ENCODE measurements at regions not wholly inside any gene's neighbourhood (a gene's known extent, or its start where the extent isn't known, plus 50 kb on each side); places are given as distances from the start of the nearest gene placed in this dataset.
A peak's percentile ranks its signal among the peaks of the same experiment; 100 is the strongest.

DNA sequence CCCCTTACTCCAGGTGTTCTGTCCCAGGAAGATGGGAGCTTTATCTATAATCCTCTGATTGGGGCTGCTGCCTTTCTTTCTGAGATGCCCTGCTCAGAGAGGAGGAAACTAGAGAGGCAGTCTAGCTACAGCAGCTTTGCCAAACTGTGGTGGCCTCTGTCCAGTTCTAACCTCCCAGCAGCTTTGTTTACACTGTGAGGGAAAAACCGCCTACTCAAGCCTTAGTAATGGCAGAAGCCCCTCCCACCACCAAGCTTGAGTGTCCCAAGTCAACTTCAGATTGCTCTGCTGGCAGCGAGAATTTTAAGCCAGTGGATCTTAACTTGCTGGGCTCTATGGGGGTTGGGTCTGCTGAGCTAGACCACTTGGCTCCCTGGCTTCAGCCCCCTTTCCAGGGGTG is 394.9 kb upstream of the PABPC5 start:
- no peak overlapping the region for H3K4me3 ChIP-seq
- peaks cover 0 to 2% (median 0%) of the 10 kb centered on the region in 5 donors for H3K4me1 ChIP-seq (ENCODE audit: control insufficient read depth in 5 of 5, insufficient read depth in 5 of 5, low read length in 5 of 5)
- no peaks in the 10 kb centered on the region for H3K36me3 ChIP-seq (ENCODE audit: control insufficient read depth in 4 of 4, insufficient read depth in 4 of 4, low read length in 4 of 4)
- no peak for ATAC-seq (ENCODE audit: insufficient read depth, low FRiP score)
- peak in 2 of 3 donors; percentile 23 to 39 for DNase-seq
- H3K9ac ChIP-seq (ENCODE audit: insufficient read depth in 1 of 2, low read length in 2 of 2): no peak overlapping the region
- no peak overlapping the region for H3K27ac ChIP-seq (ENCODE audit: low read depth in 1 of 2, low read length in 1 of 2)
- TF ChIP-seq, protein P1, sequence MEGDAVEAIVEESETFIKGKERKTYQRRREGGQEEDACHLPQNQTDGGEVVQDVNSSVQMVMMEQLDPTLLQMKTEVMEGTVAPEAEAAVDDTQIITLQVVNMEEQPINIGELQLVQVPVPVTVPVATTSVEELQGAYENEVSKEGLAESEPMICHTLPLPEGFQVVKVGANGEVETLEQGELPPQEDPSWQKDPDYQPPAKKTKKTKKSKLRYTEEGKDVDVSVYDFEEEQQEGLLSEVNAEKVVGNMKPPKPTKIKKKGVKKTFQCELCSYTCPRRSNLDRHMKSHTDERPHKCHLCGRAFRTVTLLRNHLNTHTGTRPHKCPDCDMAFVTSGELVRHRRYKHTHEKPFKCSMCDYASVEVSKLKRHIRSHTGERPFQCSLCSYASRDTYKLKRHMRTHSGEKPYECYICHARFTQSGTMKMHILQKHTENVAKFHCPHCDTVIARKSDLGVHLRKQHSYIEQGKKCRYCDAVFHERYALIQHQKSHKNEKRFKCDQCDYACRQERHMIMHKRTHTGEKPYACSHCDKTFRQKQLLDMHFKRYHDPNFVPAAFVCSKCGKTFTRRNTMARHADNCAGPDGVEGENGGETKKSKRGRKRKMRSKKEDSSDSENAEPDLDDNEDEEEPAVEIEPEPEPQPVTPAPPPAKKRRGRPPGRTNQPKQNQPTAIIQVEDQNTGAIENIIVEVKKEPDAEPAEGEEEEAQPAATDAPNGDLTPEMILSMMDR (IDR thresholded peaks at IDR 0.05; ENCODE audit: control extremely low read depth, extremely low read depth): no peak
- H3K27me3 ChIP-seq (ENCODE audit: control insufficient read depth in 3 of 3, insufficient read depth in 3 of 3, low read length in 2 of 3): no peaks in the 10 kb centered on the region
- 43 to 66% methylated on average over 2 of the region's 2 CpGs for WGBS, 2 donors
- H3K9me3 ChIP-seq (ENCODE audit: control insufficient read depth in 4 of 4, insufficient read depth in 3 of 4, low read length in 3 of 4): no peaks in the 10 kb centered on the region

DNA sequence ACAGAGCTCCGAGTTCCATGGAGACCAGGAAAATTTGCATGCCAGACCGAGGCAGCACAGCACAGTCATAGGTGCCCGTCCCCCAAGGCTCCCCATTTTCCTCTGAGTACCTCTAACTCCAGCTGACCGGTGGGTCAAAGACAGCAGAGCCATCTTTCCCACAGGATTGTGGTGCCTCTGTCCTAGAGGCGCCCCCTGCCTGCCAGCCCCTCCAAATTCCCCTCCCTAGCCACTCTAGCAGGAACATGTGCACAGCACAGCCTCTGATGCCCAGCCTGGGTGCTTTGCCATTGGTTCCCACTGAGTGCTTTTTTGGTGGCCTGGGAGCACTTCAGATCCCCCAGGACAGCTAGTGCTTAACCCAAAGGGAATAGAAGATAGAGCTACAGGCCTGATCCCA is 368.5 kb upstream of the PABPC5 start:
- Histone ChIP-seq H3K9ac (ENCODE audit: insufficient read depth in 1 of 2, low read length in 2 of 2) (no peak overlapping the region), H3K9me3 (ENCODE audit: control insufficient read depth in 4 of 4, insufficient read depth in 3 of 4, low read length in 3 of 4) (peaks cover 0 to 2% (median 0%) of the 10 kb centered on the region in 4 donors), H3K4me3 (no peak overlapping the region), H3K36me3 (ENCODE audit: control insufficient read depth in 4 of 4, insufficient read depth in 4 of 4, low read length in 4 of 4) (no peaks in the 10 kb centered on the region), H3K4me1 (ENCODE audit: control insufficient read depth in 5 of 5, insufficient read depth in 5 of 5, low read length in 5 of 5) (no peaks in the 10 kb centered on the region), H3K27me3 (ENCODE audit: control insufficient read depth in 3 of 3, insufficient read depth in 3 of 3, low read length in 2 of 3) (no peaks in the 10 kb centered on the region), H3K27ac (ENCODE audit: low read depth in 1 of 2, low read length in 1 of 2) (no peak overlapping the region)
- ATAC-seq (ENCODE audit: insufficient read depth, low FRiP score) (no peak), DNase-seq (no peak)
- TF ChIP-seq, protein P1 (IDR thresholded peaks at IDR 0.05; ENCODE audit: control extremely low read depth, extremely low read depth): no peak
- WGBS, 2 donors: 78 to 95% methylated on average over 4 to 5 of the region's 5 CpGs

DNA sequence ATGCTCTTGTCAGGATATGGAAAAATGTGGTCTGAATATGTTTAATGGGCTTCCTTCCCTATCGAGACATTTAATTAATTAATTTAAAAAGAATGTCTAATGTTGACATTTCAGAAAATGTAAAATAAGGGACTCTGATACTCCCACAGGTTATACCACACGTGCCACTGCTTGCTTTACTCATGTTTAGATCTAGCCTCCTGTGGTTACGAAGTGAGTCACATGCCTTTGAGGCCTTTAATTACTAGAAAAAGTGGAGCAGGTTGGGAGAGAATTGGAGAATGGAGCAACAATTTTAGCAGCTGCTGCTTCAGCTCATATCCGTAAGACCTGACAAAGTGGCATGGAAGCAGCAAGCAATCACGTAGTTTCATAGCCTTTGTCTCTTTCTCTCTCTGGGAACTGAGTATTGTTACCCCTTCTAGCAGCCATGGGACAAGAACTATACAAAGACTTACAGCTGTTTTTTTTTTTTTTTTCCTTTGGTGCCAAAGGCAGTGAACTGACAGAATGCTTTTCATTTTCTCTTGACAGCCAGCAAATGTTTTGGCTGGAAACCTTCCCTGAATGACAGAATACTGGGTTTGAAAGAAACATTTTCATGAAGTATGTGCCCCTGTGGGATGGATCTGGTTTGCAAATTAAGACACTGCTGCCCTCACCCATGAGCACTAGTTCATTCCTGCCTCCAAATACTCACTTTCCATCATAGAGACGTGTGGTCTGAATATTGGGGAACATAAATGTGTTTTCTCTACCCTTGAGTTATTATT is 355.1 kb upstream of the PABPC5 start:
- H3K27ac ChIP-seq (ENCODE audit: low read depth in 1 of 2, low read length in 1 of 2): no peak overlapping the region
- no peaks in the 10 kb centered on the region for H3K4me1 ChIP-seq (ENCODE audit: control insufficient read depth in 5 of 5, insufficient read depth in 5 of 5, low read length in 5 of 5)
- peaks cover 0 to 8% (median 0%) of the 10 kb centered on the region in 3 donors for H3K27me3 ChIP-seq (ENCODE audit: control insufficient read depth in 3 of 3, insufficient read depth in 3 of 3, low read length in 2 of 3)
- no peak overlapping the region for H3K4me3 ChIP-seq
- DNase-seq (peak in 2 of 3 donors; percentile 1 to 20), ATAC-seq (ENCODE audit: insufficient read depth, low FRiP score) (no peak)
- no peak overlapping the region for H3K9ac ChIP-seq (ENCODE audit: insufficient read depth in 1 of 2, low read length in 2 of 2)
- TF ChIP-seq, protein P1 (IDR thresholded peaks at IDR 0.05; ENCODE audit: control extremely low read depth, extremely low read depth): no peak
- H3K36me3 ChIP-seq (ENCODE audit: control insufficient read depth in 4 of 4, insufficient read depth in 4 of 4, low read length in 4 of 4): no peaks in the 10 kb centered on the region
- H3K9me3 ChIP-seq (ENCODE audit: control insufficient read depth in 4 of 4, insufficient read depth in 3 of 4, low read length in 3 of 4): peaks cover 0 to 7% (median 0%) of the 10 kb centered on the region in 4 donors
- 73 to 82% methylated on average over 6 of the region's 6 CpGs for WGBS, 2 donors
